B cell (primary cell): ENCODE measurements at regions not wholly inside any gene's neighbourhood (a gene's known extent, or its start where the extent isn't known, plus 50 kb on each side); places are given as distances from the start of the nearest gene placed in this dataset.

Experiments
- EZH2 ChIP-seq: IDR thresholded peaks from 2 replicates; pipeline ENCODE4 v1.6.1; 2012; ENCODE audit warnings: borderline replicate concordance, low read depth, mild to moderate bottlenecking, moderate library complexity, low read length; ENCODE audit not compliant: insufficient read depth, poor library complexity, severe bottlenecking
- TF ChIP-seq, protein P1 (sequence below): fragments of 200-600 bp; IDR thresholded peaks from one replicate; pipeline ENCODE4 v1.8.0; 2022; ENCODE audit warnings: antibody characterized with exemption, mild to moderate bottlenecking

DNA sequence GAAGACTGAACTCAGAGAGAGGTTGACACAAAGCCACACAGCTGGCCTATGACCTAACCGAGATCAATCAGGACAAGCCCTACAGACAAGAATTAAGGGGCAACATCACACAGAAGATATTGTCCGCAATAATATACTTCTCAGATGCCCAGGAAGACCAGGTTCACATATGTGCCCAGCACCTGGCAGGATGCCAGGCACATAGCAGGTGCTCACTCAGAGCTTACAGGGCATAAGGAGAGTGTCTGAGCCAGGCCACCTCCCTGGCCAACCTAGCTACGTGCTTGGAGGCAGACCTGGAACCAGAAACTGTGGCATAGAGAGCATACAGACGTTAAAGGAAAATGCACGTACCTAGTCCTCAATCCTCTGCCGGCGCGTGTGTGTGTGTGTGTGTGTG is 87.0 kb upstream of the LRFN2 start:
- TF ChIP-seq, protein P1, sequence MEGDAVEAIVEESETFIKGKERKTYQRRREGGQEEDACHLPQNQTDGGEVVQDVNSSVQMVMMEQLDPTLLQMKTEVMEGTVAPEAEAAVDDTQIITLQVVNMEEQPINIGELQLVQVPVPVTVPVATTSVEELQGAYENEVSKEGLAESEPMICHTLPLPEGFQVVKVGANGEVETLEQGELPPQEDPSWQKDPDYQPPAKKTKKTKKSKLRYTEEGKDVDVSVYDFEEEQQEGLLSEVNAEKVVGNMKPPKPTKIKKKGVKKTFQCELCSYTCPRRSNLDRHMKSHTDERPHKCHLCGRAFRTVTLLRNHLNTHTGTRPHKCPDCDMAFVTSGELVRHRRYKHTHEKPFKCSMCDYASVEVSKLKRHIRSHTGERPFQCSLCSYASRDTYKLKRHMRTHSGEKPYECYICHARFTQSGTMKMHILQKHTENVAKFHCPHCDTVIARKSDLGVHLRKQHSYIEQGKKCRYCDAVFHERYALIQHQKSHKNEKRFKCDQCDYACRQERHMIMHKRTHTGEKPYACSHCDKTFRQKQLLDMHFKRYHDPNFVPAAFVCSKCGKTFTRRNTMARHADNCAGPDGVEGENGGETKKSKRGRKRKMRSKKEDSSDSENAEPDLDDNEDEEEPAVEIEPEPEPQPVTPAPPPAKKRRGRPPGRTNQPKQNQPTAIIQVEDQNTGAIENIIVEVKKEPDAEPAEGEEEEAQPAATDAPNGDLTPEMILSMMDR = no peak
- no peak for TF ChIP-seq EZH2
